Stimulated activated CD4-positive, alpha-beta T cell treated with anti-CD3 and anti-CD28 coated beads, Interleukin-2, amount 100 ng/mL, for 48 hours (primary cell): ENCODE measurements at regions not wholly inside any gene's neighbourhood (a gene's known extent, or its start where the extent isn't known, plus 50 kb on each side); places are given as distances from the start of the nearest gene placed in this dataset.

Source experiments
- DNase-seq, 2 donors: peaks; one replicate each; pipeline ENCODE4 v3.0.0-alpha.2; 2020

DNA sequence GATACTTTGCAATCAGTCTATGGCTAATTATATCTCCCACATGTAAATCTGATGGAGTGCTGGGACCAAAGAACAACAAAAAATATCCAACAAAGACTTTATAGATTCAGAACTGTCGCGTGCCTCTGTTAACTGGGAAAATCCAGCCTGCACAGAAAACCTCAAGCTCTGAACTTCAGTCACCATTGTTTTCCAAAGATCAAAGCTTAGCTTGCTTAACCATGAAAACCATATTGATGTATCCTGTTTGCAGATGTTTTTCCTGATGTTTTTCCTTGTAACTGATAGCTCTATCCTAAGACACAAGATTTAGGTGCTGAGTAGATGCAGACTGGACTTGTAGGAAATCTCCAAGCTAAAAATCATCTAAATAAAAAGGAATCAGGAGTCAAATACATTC lies 163.7 kb downstream of the GXYLT1 start:
- DNase-seq, result no peak

DNA sequence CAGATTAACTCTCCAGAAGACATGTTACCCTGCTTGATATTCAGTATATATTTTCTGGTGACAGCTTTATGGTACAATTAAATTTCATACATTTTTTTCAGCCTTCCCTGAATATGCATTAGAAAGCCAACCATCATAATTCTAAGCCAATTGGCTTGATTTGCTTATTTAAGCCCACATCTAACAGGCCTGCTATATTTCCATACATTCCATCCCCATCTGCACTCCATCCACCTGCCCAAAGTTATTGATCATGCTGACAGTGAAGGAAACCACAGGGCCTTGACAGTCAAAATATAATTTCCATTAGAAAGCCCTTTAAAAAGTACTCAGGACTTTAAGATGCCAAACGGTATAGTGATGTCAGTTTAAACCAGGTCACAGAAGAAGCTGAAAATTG lies 164.3 kb downstream of the GXYLT1 start:
- DNase-seq, result no peak

DNA sequence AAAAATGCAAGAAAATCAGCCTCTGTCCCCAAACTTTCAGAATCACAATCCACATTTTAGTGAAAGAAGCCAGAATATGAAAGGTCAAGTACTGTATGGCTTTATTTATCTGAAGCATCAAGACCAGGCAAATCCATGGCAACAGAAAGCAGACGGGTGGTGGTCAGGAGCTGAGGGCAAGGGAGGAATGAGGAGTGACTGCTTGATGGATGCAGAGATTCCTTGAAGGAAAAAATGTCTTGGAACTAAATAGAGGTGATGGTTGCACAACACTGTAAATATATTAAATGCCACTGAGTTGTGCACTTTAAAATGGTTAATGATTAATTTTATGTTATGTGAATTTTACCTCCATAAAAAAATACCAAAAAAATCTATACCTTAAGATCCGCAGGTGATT lies 165.1 kb downstream of the GXYLT1 start:
- no peak for DNase-seq

DNA sequence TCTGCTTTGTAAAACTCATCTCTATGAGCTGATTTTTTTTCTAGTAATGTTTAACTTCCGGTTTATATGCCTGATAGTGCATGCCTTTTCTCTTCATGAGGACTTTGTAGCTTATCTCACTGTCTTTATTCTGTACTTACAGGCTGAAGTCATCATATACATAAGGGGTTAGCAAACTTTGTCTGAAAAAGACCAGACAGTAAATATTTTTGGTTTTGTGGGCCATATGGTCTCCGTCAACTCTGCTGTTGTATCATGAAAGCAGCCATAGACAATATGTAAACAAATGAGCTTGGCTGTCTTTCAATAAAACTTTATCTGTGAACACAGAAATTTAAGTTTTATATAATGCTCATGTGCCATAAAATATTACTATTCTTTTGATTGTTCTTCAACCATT lies 172.1 kb downstream of the GXYLT1 start:
- DNase-seq, result no peak

DNA sequence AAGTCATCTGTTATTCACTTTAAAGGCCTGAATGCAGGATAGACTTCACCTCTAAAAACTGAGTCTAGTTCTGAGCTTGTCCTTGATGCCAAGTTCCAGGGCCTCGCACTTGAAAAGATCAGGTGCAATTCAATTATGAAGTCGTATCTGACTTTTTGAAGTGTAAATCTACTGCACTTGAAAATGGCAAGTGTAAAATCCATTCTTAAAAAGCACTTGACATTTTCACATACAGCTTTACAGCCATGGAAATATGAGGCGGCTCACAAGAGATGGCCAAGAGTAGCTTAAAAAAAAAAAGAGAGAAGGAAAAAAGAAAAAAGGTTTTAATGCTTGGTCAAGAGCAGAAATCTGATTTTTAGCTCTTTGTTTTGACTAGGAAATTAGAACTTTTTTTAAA lies 172.5 kb downstream of the GXYLT1 start:
- no peak for DNase-seq

DNA sequence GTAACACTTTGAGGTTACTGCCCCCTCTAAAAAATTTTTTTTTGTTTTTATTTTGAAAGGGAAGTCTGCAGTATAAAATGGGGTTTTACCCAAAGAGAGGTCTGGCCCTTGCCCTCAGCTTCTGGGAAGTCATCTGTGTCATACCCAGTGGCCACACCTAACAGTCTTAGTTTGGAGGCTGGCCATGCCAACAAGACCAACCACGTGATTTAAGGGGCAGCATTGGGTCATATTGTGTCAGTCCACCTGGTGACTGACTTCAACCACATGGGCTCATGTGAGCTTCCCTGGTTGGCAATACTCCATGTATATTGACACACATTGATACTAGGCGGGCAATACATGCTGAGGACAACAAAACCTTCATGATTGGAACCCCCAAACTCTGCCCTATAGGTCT lies 173.9 kb downstream of the GXYLT1 start:
- DNase-seq, result no peak

DNA sequence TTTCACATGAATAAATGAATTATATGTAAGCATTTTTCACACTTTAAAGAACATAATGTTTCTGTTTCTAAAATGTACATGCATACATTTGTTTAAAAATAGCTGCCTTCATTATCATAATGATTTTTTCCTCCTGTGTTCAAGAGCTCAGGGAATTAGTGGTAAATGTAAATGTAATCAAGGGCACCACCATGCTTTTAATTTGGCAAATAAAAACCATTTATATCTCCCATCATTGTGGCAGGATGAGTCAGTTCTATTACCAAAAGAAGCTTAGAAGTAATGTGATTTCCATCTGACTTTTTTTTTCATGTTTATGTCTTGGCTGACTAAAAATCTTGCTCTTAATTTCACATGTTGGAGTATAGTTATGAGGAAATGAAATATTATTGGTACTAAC lies 176.1 kb downstream of the GXYLT1 start:
- DNase-seq, result no peak

DNA sequence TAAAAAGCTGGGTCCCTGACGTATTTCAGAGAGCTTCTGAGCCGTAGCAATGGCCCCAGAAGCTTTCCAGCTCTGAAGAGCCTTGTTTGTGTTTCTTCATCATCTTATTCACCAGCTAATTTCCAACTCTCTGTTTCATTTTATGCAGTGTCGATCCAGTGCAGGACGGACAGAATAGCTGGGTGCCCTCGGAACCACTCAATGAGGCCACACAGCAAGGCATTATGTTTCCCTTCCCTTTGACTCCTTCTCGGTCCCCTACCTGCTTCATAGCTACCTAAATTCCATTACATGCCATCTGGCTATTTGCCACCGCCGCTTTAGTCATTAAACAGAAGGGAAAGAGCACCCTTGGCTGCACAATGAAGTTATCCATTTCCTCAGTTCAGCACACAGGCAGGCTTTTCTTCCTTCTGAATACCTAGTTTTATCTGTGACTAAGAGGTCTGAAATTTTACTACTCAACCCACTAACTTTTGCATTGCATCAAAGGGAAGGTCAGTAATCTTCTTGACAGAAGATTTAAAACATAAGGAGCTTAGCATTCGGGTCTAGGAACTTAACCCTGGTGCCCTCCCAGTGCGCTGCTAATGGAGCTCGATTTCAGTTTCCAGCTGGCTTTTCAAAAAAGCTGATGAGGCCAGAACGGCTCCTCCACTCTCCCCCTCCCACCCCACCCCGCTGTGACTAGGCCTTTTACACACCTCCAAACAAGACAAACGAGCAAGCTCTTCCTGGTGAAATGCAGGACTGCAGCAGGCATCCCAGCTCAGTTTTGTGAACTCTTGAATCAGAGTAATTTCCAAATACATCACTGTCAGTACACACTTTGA lies 176.8 kb downstream of the GXYLT1 start:
- no peak for DNase-seq

DNA sequence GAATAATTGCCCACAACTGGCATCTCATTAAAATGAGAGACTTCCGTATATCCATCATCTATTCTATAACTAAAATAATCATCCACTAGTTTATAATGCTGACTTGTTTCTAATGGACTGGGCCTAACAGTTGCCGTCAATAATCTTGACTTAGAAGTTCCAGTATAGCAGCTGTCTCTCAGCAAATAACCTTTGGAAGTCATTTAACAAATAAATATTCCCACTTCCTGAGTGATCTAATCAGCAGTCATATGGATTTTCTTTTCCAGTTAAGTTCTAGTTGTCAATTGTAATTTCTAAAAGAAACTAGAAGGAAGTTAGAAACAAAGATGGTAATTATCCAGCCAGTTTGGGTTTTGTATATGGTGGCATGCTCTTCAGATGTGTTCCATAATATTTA lies 177.8 kb downstream of the GXYLT1 start:
- no peak for DNase-seq

DNA sequence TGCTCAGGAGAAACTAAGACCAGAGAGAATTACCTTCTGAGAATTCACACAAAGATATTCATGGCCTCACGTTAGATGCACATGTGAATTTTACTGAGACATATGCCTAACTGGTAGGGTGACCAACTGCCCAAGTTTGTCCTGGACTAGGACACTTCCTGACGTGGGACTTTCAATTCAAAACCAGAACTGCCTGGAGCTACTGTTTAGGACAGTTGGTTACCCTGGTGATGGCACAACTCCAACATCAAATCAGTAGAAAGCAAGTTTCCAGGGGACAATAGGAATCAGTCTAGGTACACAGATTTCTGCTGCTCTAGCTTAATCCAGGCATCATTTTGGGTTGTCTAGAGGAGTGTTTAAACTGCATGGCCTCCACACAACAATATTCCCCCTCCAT lies 178.7 kb downstream of the GXYLT1 start:
- no peak for DNase-seq

DNA sequence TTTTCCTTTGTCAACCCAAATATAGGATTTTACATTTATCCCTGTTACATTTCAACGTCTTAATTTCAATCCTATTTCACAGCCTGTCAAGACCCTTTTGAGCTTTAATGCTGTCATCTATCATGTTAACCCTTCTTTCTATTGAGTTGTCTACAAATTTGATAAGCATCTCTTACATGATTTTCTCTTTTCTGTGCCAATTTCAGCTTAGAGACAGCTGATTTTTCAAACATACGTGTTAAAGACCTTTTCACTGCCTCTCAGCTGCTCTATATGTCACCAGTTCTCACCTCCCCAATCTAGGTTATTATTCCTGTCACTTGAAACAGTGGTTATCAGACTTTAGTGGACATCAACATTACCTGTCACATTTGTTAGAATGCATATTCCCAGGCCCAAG lies 181.3 kb downstream of the GXYLT1 start:
- DNase-seq, result no peak

DNA sequence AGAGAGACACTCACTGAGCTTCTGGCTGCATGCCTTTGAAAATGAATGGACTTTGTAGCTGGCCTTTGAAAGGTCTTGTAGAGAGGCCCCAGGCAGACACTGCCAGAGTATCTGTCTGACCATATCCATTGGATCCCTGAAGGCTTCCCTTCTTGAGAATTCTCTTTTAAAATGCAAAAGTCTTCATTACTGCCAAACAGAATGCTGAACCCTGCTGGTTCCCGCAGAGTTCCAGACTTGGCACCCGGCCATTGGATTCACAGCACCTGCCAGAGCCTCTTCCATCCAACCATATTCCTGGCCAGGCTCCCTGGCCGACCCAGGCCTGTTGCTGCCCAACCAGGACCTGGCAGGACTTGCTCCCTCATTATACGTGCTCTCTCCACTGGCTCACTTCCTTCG lies 182.5 kb downstream of the GXYLT1 start:
- DNase-seq, result no peak

DNA sequence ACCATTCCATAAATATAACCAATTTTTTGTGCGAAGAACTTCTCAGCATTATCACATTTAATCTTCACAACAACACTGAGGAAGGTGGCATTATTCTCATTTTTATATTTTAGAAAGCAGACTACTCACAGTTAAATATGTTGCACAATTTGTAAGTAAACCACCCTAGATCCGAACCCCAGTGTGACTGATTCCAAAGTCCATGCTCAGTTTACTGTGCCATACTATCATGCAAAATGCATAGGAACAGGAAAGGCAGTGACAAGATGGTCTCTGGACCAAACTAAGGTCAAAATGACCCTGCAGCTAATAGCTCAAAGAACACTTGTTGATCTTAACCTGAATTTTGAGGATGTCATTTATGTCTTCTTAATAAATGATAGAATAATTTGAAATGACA lies 185.4 kb downstream of the GXYLT1 start:
- DNase-seq, result no peak

DNA sequence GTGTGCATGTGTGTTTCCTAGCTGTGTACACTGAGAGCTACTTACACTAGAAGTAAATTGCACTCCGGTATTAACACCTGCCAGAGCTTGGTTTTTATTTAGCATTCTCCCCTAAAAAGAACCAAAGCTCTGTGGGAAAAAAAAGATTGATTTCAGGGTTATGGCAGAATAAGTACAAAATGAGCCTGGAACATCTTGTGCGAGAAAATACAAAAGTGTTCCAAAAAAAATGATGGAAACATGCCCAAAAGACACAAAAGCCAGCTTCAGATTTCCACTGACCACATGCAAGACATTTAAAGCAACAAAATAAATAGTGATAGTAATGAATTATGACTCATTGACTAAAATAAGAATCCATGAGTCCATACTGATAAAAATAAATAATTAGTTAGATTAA lies 188.3 kb downstream of the GXYLT1 start:
- no peak for DNase-seq

DNA sequence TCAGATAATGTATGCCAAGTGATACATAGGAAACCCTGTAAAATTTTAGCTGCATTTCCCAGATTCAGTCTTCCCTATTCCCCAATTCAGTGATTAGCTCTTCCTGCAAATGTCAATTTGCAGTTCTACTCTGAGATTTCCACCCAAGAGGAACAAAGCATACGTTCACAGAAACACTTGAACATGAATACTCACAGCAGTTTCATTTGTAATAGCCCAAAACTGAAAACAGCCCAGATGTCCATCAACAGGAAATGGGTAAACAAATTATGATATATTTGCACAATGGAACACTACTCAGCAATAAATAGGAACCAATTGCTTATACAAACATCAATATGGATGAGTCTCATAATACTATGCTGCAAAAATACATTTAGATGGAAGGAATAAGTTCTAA lies 194.2 kb downstream of the GXYLT1 start:
- no peak for DNase-seq

DNA sequence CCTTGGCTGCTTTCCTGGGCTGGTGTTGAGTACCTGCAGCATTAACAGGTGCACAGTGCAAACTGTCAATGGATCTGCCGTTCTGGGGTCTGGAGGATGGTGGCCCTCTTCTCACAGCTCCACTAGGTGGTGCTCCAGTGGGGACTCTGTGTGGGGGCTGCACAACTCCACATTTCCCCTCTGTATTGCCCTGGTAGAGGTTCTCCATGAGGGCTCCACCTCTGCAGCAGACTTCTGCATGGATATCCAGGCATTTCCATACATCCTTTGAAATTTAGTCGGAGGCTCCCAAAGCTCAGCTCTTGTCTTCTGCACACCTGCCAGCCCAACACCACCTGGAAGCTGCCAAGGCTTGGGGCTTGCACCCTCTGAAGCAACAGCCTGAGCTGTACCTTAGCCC lies 198.6 kb downstream of the GXYLT1 start:
- no peak for DNase-seq

DNA sequence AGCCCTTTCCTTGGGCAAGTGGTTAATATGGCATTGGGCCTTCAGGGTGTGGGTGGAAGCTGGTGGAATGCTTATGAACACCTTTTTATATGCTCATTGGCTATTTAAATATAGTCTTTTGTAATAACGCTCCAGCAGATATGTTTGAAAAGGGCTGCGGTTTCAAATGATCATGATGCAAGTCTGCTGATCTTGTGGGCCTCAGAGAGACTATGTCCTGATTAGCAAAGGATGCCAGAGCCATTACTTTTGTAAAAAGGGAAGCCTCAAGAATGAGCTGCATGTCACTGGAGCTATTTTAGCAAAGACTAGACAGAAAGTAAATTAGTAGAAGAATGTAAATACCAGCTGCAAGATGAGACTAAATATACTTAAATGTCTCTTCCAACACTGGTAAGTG lies 200.5 kb downstream of the GXYLT1 start:
- no peak for DNase-seq

DNA sequence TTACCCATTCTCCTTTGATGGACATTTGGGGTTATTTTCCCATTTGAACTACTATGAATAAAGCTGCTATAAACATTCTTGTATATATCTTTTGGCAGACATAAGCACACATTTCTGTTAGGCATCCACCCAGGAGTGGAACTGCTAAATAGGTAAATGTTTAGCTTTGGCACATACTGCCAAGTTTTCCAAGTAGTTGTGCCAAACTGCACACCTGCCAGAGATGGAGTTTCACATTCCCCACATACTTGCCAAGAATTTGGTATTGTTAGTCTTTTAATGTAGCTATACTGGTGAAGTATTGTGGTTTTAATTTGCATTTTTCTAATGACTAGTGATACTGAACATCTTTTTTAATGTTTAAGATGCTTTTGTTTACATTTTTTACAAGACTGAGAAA lies 201.0 kb downstream of the GXYLT1 start:
- DNase-seq, result no peak

DNA sequence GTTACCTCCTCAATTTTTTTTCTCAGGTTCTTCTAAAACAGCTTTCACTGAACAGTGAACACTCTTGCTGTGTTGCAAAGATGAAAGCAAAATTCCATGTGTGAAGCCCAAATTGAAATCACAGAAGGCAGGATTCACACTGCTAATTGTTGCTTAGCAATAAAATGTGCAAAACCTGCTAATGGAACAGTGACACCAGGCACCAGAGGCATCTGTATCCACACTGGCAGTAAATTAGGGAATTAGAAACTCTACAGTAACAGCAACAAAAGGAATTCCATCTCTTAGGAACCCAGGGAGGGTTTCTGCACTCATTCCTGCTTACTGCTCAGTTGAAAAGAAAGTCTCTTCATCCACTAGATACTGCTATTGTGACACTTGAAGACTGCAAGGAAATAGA lies 202.3 kb downstream of the GXYLT1 start:
- no peak for DNase-seq

DNA sequence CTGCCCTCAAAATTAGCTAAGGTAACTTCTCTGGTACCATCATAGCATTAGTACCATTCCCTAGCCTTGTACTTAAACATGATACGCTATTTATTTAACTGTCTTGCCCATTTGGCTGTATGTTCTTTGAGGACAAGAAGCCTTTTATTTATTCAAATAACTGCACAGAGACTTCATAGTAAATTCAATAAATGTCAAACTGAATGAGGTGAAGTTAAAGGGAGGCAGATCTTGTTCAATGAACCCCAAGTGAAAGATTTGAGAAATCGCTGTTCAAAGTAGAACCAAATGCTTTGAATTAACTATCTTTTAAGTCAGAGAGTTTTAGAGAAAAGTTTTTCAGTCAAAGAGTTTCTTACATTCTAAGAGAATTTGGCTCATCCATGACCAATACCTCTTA lies 203.6 kb downstream of the GXYLT1 start:
- no peak for DNase-seq

DNA sequence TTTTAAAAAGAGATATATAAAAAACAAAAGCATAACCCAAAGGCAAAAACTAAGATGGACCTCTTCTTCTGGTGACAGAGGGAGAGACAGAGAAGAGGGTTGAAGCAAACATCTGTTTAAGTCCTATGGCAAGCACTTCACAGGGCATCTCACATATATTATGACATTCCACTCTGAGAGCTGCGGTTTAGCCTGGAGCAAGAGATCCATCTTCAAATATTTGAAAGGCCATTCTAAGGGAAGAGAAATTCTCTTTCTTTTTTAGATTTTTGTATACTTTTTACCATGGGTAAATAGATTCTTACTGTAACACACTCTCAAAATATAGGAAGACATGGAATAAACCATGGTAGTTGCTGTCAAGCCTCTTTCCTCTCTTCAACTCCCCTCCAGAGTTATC lies 204.1 kb downstream of the GXYLT1 start:
- no peak for DNase-seq

DNA sequence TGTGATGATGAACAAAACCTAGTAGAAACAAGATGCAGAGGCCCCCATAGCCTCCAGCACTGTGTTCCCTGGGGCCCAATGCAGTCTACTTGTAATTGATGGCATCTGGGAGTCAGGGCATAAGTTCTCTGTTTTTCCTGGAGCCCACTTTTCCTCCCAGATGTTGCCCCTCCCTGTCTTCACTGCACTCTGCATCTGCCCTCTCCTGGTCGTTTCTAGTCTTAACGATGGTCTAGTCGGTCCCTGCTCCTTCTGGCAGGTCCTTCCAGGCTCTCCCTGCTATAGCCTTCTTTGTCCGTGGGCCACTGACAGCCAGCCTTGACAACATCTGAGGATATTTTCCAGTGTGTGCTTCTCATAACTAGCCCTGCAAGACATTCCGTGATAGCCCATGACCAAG lies 208.3 kb downstream of the GXYLT1 start:
- DNase-seq, result no peak

DNA sequence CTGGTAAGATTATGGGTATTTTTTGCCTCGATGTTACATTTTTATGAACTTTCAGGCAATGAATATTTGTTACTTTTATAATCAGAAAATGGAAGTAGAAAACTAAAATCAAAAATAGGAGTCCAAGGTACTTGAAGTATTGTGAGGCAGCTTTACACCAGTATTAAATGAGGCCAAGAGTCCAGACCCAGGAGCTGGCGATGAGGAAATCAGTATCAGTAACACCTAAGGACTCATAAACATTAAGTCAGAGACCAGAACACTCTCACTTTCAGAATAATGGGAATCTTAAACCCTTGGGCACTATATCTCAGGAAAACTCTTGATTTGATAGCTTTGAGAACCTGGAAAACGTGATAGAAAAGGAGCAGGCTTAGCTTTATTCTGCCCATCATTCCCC lies 208.8 kb downstream of the GXYLT1 start:
- no peak for DNase-seq

DNA sequence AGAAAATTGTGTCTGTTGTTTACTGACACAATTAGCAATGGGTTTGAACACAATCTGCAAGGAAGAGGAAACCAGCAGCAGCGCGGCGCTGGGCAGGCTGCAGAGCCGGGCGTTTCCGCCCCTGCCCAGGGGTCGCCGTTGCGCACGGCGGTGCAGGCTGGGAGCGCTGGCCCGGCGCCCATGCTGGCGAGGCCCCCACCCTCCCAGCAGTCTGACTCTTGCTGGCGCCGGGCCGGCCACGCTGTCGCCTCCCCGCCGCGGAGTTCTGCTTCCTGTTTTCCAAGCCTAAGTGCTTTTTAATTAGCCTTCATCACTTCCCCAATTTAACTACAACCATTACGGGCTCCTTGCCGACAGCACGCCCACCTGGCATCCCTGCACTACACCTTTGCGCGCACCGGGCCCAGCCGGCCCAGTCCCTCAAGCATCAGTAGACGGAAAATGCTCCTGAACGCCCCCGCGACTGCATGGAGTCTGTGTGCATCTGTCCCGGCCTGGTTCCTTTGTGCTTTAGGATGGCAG lies 212.1 kb downstream of the GXYLT1 start:
- no peak for DNase-seq

DNA sequence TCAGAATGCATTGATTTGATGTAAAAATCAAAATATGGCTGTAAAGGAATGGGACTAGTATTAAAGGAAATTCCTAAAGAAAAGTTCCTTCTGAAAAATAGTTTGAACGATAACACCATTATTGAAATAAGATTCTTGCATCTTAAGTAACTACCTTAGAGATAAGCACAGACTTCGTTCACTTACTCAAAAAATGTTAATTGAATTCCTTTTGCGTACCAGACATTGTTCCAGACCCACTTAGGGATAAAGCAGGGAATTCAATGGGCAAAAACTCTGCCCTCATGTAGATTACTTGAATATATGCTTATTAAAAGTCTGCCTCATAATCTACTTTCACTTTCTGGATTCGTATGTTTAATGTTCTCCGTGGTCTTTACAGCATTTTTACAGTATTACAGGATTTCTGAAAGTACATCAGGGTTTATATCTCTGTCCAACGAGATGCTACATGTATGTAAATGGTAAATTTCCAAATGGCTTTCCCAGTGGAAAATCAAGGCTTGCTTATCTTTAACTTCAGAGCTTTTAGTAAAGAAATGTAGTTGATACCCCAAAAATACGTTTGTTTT lies 213.7 kb downstream of the GXYLT1 start:
- no peak for DNase-seq
